ENCODE measurements at regions not wholly inside any gene's neighbourhood (a gene's known extent, or its start where the extent isn't known, plus 50 kb on each side); places are given as distances from the start of the nearest gene placed in this dataset.

- no peak for TF ChIP-seq EZH2 (IDR thresholded peaks at IDR 0.05; ENCODE audit: low read depth)
- TF ChIP-seq CTCF (conservative IDR thresholded peaks at IDR 0.05) = no peak
Observed at GRCh38 chr4:27515140-27515539, 654.5 kb downstream of the STIM2 start.
